COLO829 (cell line): ENCODE measurements at regions not wholly inside any gene's neighbourhood (a gene's known extent, or its start where the extent isn't known, plus 50 kb on each side); places are given as distances from the start of the nearest gene placed in this dataset.
"Not testable (repeated sequence)": the region's sequence is repeated elsewhere in the genome, so short reads cannot be mapped to it uniquely, and the experiment has no call there.

Experiments used
- DNase-seq: peaks from one replicate; pipeline ENCODE4 v3.0.0; 2012; ENCODE audit warnings: low spot score

DNA sequence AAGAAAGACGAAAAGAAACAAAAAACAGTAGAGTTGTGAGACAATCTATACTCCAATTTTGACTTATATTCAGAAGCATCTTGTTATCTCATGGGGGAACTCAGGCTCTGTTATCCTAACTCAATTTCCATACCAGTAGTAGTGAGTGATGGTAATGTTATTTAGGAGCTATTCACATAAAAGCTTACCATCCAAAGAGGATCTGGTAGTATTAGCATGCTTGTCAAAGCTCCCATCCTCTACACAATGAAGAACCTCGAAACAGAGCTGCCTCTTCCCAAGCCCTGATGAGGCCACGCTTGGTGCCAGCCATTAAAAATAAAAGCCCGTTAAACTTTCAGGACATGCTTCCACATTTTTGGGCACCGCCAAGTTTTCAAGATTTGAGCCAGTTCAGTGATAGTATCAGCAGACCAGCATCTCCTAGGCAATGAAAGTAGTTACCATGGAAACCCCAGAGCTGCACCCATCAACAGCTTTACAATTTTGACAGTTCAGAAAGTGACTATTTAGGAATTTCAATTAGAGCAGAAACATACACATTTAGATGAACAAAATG, 173.3 kb downstream of the CD83 start:
- DNase-seq: no peak

GRCh38 chr6:14291331-14291730, 173.8 kb downstream of the CD83 start:
- DNase-seq: no peak

GRCh38 chr6:14292119-14292518, 174.5 kb downstream of the CD83 start:
- DNase-seq: no peak

DNA sequence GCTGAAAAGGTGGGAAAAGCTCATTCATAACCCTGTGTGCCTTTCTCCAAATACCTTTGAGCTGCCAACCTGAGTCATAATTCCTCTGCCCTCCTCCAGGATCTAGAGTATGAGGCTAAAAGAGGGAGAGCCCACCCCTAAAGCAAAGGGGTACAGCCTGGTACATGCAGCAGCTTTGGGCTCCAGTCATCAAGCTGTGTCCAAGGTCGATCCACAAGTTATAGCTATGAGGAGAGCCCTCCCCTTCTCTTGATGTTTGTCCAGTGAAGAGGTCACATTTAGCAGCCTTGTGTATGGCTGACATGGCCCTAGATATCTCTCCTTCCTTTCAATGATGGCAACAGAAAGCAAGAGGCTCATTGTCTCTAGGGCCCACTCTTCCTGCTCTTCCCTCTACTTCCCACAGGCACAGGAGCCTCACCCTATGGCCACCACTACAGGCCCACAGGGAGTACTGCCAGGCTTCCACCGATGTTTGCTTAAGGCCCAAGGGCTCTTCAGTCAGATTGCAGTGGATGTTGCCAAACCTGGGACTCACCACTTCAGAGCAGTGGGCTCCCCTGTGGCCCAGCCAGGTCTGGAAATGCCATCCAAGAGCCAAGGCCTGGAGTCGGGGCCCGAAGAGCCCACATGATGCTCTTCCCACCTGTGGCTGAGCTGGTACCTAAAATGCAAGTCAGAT, 176.8 kb downstream of the CD83 start:
- DNase-seq: no peak

GRCh38 chr6:14296698-14297097, 179.1 kb downstream of the CD83 start:
- DNase-seq: not testable (repeated sequence)

DNA sequence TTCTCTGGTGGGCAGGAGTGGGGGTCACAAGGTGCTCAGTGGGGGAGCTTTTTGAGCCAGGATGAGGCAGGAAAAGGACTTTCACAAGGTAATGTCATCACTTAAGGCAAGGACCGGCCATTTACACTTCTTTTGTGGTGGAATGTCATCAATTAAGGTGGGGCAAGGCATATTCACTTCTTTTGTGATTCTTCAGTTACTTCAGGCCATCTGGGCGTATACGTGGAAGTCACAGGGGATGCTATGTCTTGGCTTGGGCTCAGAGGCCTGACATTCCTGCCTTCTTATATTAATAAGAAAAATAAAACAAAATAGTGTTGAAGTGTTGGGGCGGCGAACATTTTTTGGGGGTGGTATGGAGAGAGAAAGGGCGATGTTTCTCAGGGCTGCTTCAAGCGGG, 179.5 kb downstream of the CD83 start:
- not testable (repeated sequence) for DNase-seq

DNA sequence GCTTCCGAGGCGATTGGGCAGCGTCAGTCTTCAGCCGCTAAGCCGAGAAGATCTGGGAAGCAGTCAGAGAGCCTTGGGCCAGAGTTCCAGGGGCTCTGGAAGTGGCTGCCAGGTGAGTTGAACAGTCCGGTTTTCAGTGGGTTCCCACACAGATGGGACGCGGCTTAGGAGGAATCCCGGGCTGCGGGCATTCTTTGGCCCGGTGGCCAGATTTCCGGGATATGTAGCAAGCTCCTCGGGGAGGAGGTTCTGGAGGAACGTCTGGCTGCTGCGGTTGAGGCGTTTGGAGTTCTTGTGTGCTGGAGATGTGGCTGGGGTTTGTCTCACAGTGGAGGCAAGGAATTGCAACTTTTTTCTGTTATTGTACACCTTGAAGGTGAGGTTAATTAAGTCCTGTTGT, 182.6 kb downstream of the CD83 start:
- not testable (repeated sequence) for DNase-seq

DNA sequence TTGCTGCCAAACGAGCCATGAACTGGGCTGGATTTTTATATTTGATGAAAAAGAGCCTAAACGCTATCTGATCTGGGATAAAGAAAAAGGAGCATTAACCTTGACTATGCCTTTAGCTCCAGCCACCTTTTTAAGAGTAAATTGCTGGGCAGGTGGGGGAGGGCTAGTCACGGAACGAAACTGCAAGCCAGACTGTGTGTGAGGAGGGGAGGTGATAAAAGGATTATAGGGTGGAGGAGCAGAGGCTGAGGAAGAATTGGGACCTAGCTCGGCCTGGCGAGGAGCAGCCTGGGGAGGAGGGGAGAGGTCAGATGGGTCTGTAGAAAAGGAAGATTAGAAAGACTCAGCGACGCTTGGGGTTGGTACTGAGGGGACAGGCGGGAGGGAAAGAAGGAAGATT, 183.1 kb downstream of the CD83 start:
- DNase-seq: not testable (repeated sequence)

DNA sequence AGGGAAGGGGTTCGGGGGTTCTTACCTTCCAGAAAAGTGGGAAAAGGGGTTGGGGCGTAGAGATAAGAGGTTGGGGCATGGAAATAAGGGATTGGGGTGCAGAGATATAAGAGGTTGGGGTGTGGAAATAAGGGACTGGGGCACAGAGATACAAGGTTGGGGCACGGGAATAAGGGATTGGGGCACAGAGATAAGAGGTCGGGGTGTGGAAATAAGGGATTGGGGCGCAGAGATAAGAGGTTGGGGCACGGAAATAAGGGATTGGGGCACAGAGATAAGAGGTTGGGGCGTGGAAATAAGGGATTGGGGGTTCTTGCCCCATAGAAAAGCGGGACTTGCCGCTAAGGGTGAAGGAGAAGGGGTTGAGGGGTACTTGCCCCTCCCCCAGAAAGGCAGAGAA, 183.9 kb downstream of the CD83 start:
- DNase-seq: not testable (repeated sequence)

DNA sequence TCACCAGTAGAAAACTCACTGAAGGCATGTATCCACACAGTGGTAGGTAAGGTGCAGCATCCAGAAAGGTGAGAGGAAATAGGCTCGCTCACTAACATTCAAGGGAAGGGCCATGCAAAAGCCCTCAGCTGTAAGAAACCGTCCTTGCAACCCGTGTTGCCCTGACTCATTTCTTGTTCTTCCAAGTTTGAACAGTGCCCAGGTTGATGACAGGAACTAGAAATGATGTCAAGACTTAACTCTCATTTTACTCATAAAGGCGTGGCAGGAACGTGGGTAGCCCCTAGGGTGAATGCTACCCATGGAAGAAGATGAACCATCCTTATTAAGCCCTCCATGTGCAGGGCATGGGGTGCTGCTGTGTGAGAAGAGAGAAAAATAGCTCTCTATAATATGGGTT, 187.6 kb downstream of the CD83 start:
- DNase-seq: no peak

DNA sequence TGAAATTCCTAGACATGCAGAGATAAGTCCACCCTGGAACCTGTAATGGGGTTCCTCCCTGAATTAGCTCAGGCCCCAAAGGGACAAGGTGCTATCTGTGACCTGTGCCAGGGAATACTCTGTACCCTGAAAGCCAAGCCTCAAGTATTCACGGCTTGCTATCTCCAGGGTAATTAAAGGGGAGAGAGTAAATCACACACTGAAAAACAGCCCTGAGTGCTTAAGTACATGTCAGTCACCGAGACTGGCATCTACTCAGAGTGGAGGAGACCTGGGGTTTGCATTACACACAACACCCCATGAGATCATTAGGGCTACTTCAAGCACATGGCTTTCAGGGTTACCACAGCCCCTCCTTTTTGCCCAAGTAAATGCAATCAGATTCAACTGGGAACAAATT, 188.1 kb downstream of the CD83 start:
- DNase-seq: no peak

- DNase-seq: no peak
Observed at GRCh38 chr6:14306151-14306906, 188.8 kb downstream of the CD83 start.

DNA sequence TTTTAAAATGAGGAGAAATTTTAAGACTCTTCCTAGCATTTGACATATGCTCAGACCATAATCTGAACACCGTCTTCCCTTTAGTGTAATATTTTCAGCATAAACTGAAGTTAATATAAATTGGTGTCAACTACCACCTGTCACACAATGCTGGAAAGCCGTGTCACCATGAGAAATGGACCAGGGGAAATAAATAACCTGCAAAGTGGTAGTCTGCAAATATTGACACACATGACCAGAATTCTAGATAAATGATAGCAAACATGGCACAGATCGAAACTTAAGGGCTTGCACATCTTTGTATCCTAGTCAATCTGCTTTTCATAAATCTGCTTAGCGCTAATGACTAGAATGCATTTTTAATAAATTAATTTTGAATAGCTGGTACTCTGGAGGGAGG, 191.9 kb downstream of the CD83 start:
- DNase-seq: no peak

DNA sequence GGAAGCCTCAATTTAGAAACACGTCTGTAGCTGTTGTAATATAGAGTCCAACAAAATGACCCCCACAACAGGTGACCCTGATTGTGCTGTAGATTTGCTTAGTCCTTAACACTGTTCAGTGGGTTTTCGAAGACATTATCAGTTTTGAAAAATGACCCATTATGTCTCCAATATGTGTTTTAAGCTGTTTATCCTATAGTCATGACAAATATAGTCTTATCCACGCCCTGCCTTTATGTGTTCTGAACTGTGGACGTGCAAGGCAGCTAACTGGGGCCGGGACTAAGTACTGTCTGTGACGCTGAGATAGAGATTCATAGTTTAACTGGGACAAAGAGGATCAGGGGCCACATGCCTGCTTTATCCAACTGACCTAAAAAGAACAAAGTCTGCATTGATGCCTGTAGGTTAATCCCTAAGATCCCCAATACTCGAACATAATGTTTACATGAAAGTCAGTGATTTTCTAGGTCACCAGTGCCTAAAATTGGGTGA, 192.4 kb downstream of the CD83 start:
- no peak for DNase-seq

- no peak for DNase-seq
Observed at GRCh38 chr6:14310960-14311359, 193.4 kb downstream of the CD83 start.

GRCh38 chr6:14312587-14312986, 195.0 kb downstream of the CD83 start:
- DNase-seq: no peak

DNA sequence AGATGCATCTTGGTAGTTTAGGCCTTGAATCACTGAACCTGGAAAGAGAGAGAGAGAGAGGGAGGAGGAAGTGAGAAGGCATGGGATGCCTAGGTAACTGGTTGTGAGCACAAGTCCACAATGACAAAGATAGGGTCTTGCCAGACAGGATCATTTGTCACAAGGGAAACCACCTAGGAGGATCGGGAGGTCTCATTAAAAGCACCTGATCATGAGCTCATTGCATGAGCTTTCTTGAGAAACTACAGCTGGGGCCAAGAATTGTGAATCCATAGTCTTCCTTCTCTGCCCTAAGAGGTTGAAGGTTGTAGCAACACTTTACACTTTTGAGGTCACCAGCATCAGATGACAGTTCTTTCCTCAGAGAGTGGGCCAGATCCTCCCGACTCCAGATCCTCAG, 195.7 kb downstream of the CD83 start:
- DNase-seq: no peak

GRCh38 chr6:14315353-14315752, 197.8 kb downstream of the CD83 start:
- no peak for DNase-seq

- no peak for DNase-seq
Observed at GRCh38 chr6:14316651-14317386, 199.2 kb downstream of the CD83 start.

- no peak for DNase-seq
Observed at GRCh38 chr6:14317387-14317970, 199.9 kb downstream of the CD83 start.

- DNase-seq: peak; percentile 49
Observed at GRCh38 chr6:14320332-14320731, 202.8 kb downstream of the CD83 start.
